GM18907 (cell line): ENCODE measurements at regions not wholly inside any gene's neighbourhood (a gene's known extent, or its start where the extent isn't known, plus 50 kb on each side); places are given as distances from the start of the nearest gene placed in this dataset.
"Not testable (repeated sequence)": the region's sequence is repeated elsewhere in the genome, so short reads cannot be mapped to it uniquely, and the experiment has no call there.

ENCODE experiments used
- ATAC-seq: cut with Tn5 transposase; IDR thresholded peaks from one replicate; pipeline ENCODE4 v1.9.1; 2021; ENCODE audit warnings: mild to moderate bottlenecking, moderate library complexity; ENCODE audit not compliant: unreplicated experiment

DNA sequence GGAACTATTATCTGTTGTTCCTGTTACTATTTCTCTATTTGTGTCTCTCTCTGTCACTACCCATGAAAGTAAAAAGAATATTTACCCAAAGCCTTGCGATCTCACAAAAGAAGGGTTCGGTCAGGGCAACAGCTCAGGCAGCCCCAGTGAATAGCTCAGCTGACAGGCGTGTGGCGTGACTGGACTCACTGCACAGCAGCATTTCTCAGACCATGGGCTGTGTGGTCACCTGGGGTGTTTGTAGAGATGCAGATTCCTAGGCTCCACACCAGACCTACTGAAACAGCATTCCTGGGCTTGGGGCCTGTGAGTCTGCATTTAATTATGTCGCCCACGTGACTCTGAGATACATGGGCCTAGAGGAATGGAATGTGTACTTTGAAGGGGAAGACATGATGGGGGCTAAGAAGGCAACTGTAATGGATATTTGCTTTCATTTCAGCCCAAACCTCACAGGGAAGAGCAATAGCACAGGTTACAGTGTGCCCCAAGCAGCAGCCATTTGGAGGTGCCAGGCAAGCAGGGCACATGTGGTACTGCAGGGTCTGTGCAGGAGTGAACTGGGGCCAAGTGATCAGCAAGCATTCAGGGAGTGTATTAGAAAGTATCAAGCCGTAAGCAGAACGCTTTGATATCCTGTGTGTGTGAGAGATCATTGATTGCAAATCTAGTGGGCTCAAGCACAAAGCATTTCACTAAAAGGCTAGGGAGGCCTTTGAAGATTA, 90.4 kb upstream of the RBMS1 start:
- no peak for ATAC-seq

DNA sequence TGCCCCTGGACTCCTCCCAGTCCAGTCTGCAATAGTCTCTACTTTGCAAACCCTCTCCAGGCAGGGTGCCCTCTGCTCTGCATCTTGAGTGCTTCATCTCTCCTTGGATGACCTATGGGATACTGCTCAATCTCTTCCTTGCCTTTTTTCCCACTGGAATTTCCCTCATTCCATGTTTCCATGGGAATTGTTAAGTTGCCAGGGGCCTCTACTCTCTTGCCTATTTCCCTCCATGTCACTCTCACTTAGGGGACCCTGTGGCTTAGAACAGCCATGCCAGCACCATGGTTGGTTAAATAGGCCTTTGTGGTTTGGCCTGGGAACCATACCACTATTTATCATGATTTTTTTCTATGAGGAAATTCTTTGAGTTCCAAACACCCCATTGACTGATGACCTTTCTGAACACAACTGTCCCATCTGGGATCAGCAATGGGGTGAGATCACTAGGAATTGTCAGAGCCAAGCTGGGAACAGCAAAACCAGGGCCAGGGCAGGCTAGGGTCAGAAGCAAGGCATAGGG, 91.4 kb upstream of the RBMS1 start:
- no peak for ATAC-seq

GRCh38 chr2:160590664-160591063, 97.1 kb upstream of the RBMS1 start:
- ATAC-seq = no peak

DNA sequence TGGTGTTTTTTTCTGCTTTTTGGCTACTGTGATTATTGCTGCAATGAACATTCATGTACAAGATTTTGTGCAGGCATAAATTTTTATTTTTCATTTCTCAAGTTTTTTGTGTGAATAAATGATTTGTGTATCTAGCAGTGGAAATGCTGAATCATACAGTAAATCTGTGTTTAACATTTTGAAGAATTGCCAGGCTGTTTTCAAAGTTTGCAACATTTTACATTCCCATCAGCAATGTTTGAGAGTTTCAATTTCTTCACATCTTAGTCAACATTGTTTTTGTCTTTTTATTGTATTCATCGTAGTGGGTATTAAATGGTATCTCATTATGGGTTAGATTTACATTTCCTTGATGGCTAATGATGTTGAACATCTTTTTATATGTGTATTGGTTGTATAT, 98.8 kb upstream of the RBMS1 start:
- ATAC-seq = no peak

GRCh38 chr2:160592993-160593392, 99.4 kb upstream of the RBMS1 start:
- ATAC-seq = no peak

DNA sequence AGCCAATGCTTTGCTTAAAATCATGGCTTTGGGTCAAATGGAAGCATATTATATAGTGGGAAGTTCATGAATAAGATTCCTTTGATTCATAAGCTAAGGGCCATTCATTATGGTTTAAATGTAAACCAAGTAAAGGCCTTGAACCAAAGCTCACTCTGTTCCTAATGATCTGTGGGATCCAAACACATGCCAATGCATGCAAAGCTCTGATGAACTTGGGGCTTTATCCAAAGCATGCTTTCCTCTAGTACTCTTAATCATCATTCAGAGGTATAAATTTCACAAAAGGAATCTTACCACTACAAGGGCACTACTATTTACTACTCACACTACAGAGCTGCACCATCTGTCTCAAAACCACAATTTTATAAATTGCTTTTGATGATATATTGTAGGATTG, 102.8 kb upstream of the RBMS1 start:
- ATAC-seq = no peak

GRCh38 chr2:160600437-160600836, 106.8 kb upstream of the RBMS1 start:
- ATAC-seq = not testable (repeated sequence)

DNA sequence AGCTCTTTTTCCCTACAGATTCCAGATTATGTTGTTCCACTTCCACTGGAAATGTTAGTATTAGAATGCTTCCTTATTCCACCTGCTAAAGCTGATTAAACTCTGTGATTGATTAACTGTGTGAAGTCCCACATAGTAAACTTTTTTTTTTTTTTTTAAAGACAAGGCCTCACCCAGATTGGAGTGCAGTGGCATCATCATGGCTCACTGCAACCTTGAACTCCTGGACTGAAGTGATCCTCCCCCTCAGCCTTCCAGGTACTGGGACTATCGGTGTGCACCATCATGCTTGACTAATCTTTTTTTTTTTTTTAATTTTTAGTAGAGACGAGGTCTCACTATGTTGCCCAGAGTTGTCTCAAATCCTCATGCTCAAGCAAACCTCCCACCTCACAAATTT, 108.5 kb upstream of the RBMS1 start:
- no peak for ATAC-seq

- ATAC-seq = no peak
These were observed 110.3 kb upstream of the RBMS1 start for GRCh38 chr2:160603771-160604510.

- ATAC-seq = no peak
These were observed 112.7 kb upstream of the RBMS1 start for GRCh38 chr2:160606341-160606740.

DNA sequence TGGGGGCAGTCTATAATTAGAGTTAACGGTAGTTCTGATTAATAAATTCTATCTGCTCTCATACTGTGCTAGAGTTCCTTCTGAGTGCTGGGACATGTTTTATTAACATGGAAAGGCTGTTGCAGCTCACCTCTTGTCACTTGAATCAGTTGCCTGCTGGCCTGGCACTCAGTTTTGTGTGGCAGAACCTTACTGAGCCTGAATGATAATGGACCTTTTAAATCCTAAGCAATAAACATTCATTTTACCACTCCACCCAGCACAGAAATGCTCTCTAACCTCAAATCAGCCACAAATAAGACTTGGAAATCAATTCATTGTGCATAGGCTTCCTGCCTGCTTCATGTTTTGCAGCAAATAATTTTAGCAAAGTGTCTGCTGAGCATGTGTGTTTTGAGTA, 115.0 kb upstream of the RBMS1 start:
- no peak for ATAC-seq

DNA sequence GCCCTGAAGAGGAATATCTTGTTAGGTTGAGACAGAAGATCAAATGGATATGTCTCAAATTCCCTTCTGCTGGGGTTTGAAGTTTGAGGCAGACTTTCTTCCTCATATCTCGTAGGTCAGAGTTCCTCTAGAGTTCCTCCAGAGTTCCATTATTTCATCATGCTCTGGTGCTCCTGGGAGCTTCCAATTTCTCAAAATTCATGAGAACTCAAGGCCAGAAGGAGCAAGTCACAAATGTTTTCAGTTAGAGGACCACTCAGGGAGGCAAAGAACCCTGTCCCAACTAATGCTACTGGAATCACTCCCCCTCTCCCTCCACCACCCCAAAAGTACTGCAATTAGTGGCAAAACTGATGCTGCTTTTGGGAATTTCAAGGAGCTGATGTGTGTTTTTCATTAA, 115.7 kb upstream of the RBMS1 start:
- ATAC-seq = no peak

- no peak for ATAC-seq
These were observed 116.4 kb upstream of the RBMS1 start for GRCh38 chr2:160610041-160610440.

GRCh38 chr2:160612266-160612856, 118.8 kb upstream of the RBMS1 start:
- no peak for ATAC-seq

- ATAC-seq = no peak
These were observed 120.0 kb upstream of the RBMS1 start for GRCh38 chr2:160613466-160614153.

- ATAC-seq = no peak
These were observed 120.8 kb upstream of the RBMS1 start for GRCh38 chr2:160614391-160614790.

DNA sequence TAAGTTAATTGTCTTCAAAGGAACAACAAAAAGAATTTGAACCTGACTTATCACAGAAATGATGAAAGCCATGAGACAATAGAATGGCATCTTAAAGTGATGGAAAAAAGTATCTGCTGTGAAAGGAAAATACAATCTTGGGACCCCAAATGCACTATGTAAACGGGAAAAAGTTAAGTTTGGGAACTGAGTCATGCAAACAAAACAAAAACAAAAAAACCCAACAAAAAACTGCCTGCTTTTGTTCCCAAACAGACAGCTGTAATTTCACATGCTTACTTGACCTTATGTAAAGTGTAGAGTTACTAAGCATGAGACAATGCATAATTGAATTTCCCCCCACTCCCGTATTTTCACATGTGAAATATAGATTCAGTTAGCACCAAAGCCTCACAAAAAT, 122.1 kb upstream of the RBMS1 start:
- no peak for ATAC-seq

DNA sequence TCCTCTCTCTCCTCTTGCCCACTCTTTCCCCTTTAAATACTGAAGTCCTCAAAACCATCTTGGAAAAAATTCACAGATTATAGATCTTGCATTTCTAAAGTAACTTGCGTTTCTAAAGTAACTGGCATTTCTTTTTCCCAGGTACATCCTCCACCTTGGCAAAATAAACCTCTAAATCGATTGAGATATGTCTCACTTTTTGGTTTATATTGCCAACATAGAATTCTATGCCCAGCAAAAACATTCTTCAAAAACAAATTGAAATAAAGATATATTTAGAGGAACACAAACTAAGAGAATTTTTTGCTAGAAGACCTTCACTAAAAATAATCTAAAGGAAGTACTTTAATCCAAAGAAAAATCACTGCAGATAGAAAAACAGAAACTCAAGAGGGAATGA, 122.5 kb upstream of the RBMS1 start:
- ATAC-seq = no peak

- no peak for ATAC-seq
These were observed 128.1 kb upstream of the RBMS1 start for GRCh38 chr2:160621748-160622147.

DNA sequence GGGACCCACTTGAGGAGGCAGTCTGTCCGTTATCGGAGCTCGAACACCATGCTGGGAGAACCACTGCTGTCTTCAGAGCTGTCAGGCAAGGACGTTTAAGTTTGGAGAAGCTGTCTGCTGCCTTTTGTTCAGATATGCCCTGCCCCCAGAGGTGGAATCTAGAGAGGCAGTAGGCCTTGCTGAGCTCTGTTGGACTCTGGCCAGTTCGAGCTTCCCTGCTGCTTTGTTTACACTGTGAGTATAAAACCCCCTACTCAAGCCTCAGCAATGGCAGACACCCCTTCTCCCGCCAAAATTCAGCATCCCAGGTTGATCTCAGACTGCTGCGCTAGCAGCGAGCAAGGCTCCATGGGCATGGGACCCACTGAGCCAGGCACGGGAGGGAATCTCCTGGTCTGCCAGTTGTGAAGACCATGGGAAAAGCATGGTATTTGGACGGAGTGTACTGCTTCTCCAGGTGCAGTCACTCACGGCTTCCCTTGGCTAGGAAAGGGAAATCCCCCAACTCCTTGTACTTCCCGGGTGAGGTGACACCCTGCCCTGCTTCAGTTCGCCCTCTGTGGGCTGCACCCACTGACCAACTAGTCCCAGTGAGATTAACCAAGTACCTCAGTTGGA, 134.5 kb upstream of the RBMS1 start:
- not testable (repeated sequence) for ATAC-seq

DNA sequence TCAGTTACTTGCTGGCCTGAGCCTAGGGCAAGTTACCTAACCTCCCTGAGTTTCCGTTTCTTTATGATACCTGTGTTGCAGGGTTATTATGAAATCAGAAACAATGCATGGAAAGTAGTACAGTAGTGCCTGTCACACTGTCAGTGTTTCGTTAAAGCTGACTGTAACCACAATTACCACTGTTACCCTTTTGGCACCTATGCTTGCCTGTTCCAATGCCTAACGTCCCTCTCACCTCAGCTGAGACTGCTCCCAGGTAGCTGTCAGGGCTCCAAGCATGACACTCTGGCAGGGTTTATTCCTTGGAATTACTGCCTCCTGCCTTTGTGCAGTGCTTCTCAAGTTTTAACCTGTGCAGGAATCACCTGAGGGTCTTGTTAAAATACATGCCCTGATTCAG, 135.2 kb upstream of the RBMS1 start:
- ATAC-seq = no peak
